K562 (cell line): ENCODE measurements at regions not wholly inside any gene's neighbourhood (a gene's known extent, or its start where the extent isn't known, plus 50 kb on each side); places are given as distances from the start of the nearest gene placed in this dataset.

Source experiments
- CBX8 ChIP-seq: fragments of 200-600 bp; sonication (generic); IDR thresholded peaks from 2 replicates; pipeline ENCODE4 v1.6.1; 2012; ENCODE audit warnings: borderline replicate concordance, mixed run types, low read depth, mild to moderate bottlenecking, moderate library complexity, mixed read lengths, low read length, control low read depth, inconsistent platforms; ENCODE audit not compliant: poor library complexity, severe bottlenecking; ENCODE audit errors: extremely low read depth
- ERF ChIP-seq: fragments of 450-650 bp; formaldehyde crosslinking; IDR thresholded peaks from 2 replicates; pipeline ENCODE4 v1.4.0; 2020; ENCODE audit warnings: mild to moderate bottlenecking, mixed read lengths
- REST ChIP-seq, 2 experiments: fragments of 450-650 bp; formaldehyde crosslinking in 1 of 2; IDR thresholded peaks; 2 replicates each; pipeline versions ENCODE4 v1.4.0 to v1.6.1; 2014 to 2020; ENCODE audit warnings: mild to moderate bottlenecking in 2 of 2, borderline replicate concordance in 1 of 2, low read depth in 1 of 2

GRCh38 chr6:156423075-156423474 lies 354.1 kb upstream of the ARID1B start (continued):
- TF ChIP-seq REST (IDR thresholded peaks at IDR 0.05; ENCODE audit: borderline replicate concordance) (no peak), REST (CRISPR knock-in tag; IDR thresholded peaks at IDR 0.05; ENCODE audit: low read depth) (no peak), ERF (no peak), CBX8 (no peak)
- TF ChIP-seq, all 486 proteins: peak for 0
